K562 (cell line): ENCODE measurements at regions not wholly inside any gene's neighbourhood (a gene's known extent, or its start where the extent isn't known, plus 50 kb on each side); places are given as distances from the start of the nearest gene placed in this dataset.

Experiments
- ATAC-seq: fragments of 200-7000 bp; cut with Tn5 transposase; 3 replicates; pipeline ENCODE4 v1.9.1; 2020; ENCODE audit warnings: moderate library complexity
- BruUV-seq: library from RNA; stranded (reverse); fragments of 400-500 nt; replicated peaks from 2 replicates; lab custom pipeline; 2021; lab: Mats Ljungman, UMichigan
- CTCF ChIA-PET: fragments of 300-600 bp; formaldehyde crosslinking; extraction: SDS; loops from one replicate; lab custom pipeline; 2021; ENCODE audit warnings: low intra/inter-chr PET ratio; lab: Yijun Ruan, JAX
- POLR2A ChIA-PET: fragments of 300-600, 350-650 bp; sonication (Branson Sonifier 250); formaldehyde crosslinking; extraction: SDS; loops from one replicate; lab custom pipeline; 2021; ENCODE audit warnings: antibody characterized with exemption, inconsistent platforms; lab: Yijun Ruan, JAX
- DNase-seq, 4 experiments: peaks; one replicate each; pipeline versions ENCODE4 v3.0.0 to v3.0.0-alpha.2; 2011 to 2018; ENCODE audit warnings: low spot score in 3 of 4, mixed read lengths in 3 of 4; ENCODE audit errors: extremely low read depth in 1 of 4
- FAIRE-seq: peaks from 2 replicates; lab custom pipeline; 2011; peaks lifted over from hg19 to GRCh38; lab: Jason Lieb, UNC
- H2AFZ ChIP-seq: 2 replicates; pipeline ENCODE4 v1.6.0; 2011; ENCODE audit warnings: low read depth, low read length, control low read depth, inconsistent platforms
- H3K27ac ChIP-seq: fragments of 200-600 bp; 3 replicates; pipeline ENCODE4 v1.8.0; 2011; ENCODE audit warnings: low read depth, mild to moderate bottlenecking, control low read depth, inconsistent platforms, low read length, moderate library complexity, mixed read lengths; ENCODE audit errors: extremely low read depth
- H3K27me3 ChIP-seq, 2 experiments: fragments of 300-600 bp in 1 of 2; 2 replicates in 1 of 2; 3 replicates in 1 of 2; pipeline versions ENCODE4 v1.6.0 to v1.8.0; 2011; ENCODE audit warnings: inconsistent platforms in 2 of 2, low read length in 2 of 2, mild to moderate bottlenecking in 1 of 2, mixed read lengths in 1 of 2, moderate library complexity in 1 of 2; ENCODE audit not compliant: control insufficient read depth in 2 of 2, insufficient read depth in 2 of 2
- H3K36me3 ChIP-seq: fragments of 300-600 bp; 3 replicates; pipeline ENCODE4 v1.8.0; 2011; ENCODE audit warnings: mild to moderate bottlenecking, low read length, inconsistent platforms; ENCODE audit not compliant: control insufficient read depth, insufficient read depth
- H3K4me1 ChIP-seq, 2 experiments: fragments of 200-600 bp in 1 of 2; replicated peaks in 1 of 2; 2 replicates in 1 of 2; 3 replicates in 1 of 2; pipeline versions ENCODE4 v1.5.1 to v1.8.0; 2011; ENCODE audit warnings: inconsistent platforms in 2 of 2, low read length in 2 of 2, mild to moderate bottlenecking in 1 of 2, mixed read lengths in 1 of 2, moderate library complexity in 1 of 2; ENCODE audit not compliant: control insufficient read depth in 2 of 2, insufficient read depth in 2 of 2
- H3K4me2 ChIP-seq: 2 replicates; pipeline ENCODE4 v1.6.1; 2011; ENCODE audit warnings: low read length, control low read depth, inconsistent platforms, mixed read lengths; ENCODE audit not compliant: insufficient read depth
- H3K4me3 ChIP-seq: fragments of 200-600 bp; sonication (generic), shearing (Covaris generic); 2 replicates; pipeline ENCODE4 v1.5.1; 2016; ENCODE audit warnings: control low read depth, inconsistent platforms
- H3K79me2 ChIP-seq: fragments of 200-600 bp; 3 replicates; pipeline ENCODE4 v1.8.0; 2011; ENCODE audit warnings: low read length, inconsistent platforms; ENCODE audit not compliant: control insufficient read depth, insufficient read depth
- H3K9ac ChIP-seq, 2 experiments: 2 replicates each; pipeline versions ENCODE4 v1.6.0 to v1.6.1; 2011; ENCODE audit warnings: low read depth in 2 of 2, low read length in 2 of 2, control low read depth in 1 of 2, inconsistent platforms in 1 of 2, mild to moderate bottlenecking in 1 of 2, mixed read lengths in 1 of 2; ENCODE audit not compliant: insufficient read depth in 1 of 2
- H3K9me1 ChIP-seq: one replicate; pipeline ENCODE4 v1.6.0; 2011; ENCODE audit warnings: inconsistent platforms, mild to moderate bottlenecking, low read length, moderate library complexity; ENCODE audit not compliant: control insufficient read depth, insufficient read depth
- H3K9me3 ChIP-seq: replicated peaks from 2 replicates; pipeline ENCODE4 v1.5.1; 2011; ENCODE audit warnings: low read depth, low read length, inconsistent platforms; ENCODE audit not compliant: control insufficient read depth, insufficient read depth
- H4K20me1 ChIP-seq: replicated peaks from 2 replicates; pipeline ENCODE4 v1.6.1; 2011; ENCODE audit warnings: low read length, inconsistent platforms, mixed read lengths; ENCODE audit not compliant: control insufficient read depth, insufficient read depth
- CAMTA2 ChIP-seq: fragments of 250-450 bp; sonication (Bioruptor Pico); conservative IDR thresholded peaks from 2 replicates; pipeline ENCODE4 v1.5.1; 2022
- MYC ChIP-seq, 2 experiments: fragments of 250-450 bp in 1 of 2; sonication (Bioruptor Pico) in 1 of 2; IDR thresholded peaks; 2 replicates each; pipeline versions ENCODE4 v1.5.1 to v1.6.1; 2012 to 2021; ENCODE audit warnings: low read depth in 2 of 2, borderline replicate concordance in 1 of 2, improper control_type of control experiment in 1 of 2, low read length in 1 of 2, mild to moderate bottlenecking in 1 of 2, moderate library complexity in 1 of 2
- NUFIP1 ChIP-seq: fragments of 450-650 bp; IDR thresholded peaks from 2 replicates; pipeline ENCODE4 v1.6.1; 2018; ENCODE audit not compliant: partially characterized antibody
- RB1 ChIP-seq: fragments of 450-650 bp; IDR thresholded peaks from 2 replicates; pipeline ENCODE4 v1.6.1; 2017; ENCODE audit warnings: low read depth, mild to moderate bottlenecking
- SMAD2 ChIP-seq: fragments of 150-350 bp; IDR thresholded peaks from 2 replicates; pipeline ENCODE4 v1.6.1; 2014; ENCODE audit warnings: low read depth, mild to moderate bottlenecking, low read length
- ZKSCAN1 ChIP-seq: fragments of 150-350 bp; IDR thresholded peaks from 2 replicates; pipeline ENCODE4 v1.6.1; 2016; ENCODE audit warnings: low read depth, low read length
- ZNF41 ChIP-seq: fragments of 250-450 bp; sonication (Bioruptor Pico); conservative IDR thresholded peaks from 2 replicates; pipeline ENCODE4 v1.4.0; 2020; ENCODE audit warnings: mild to moderate bottlenecking
- ZNF561 ChIP-seq: fragments of 450-650 bp; formaldehyde crosslinking; conservative IDR thresholded peaks from 2 replicates; pipeline ENCODE4 v1.4.0; 2020; ENCODE audit warnings: mild to moderate bottlenecking, moderate library complexity
- WGBS: fragments of 100-300 bp; shearing (Covaris generic); methylation state at CpG from one replicate; pipeline ENCODE4 v1.1.6; 2016; ENCODE audit warnings: low coverage, mixed read lengths; ENCODE audit not compliant: insufficient coverage; ENCODE audit errors: missing lambda C conversion rate; 5-methylcytosine and 5-hydroxymethylcytosine counted together
- in situ Hi-C: fragments of 300-500 bp; cut with MboI; formaldehyde crosslinking; loops from 4 replicates; pipeline ENCODE4 v1.15.0; 2018; ENCODE audit warnings: inconsistent platforms, mixed read lengths
- intact Hi-C: fragments of 100-400 bp; cut with micrococcal nuclease; formaldehyde crosslinking; loops from 2 replicates; pipeline ENCODE4 v1.14.2; 2022

- FAIRE-seq (no peak), DNase-seq (no peak), ATAC-seq (no peak)
- Histone ChIP-seq H3K4me1 (peaks cover 4 to 5% of the 10 kb centered on the region in 2 experiments; a peak in 2 of 5 replicates), H3K4me2 (no peak overlapping the region), H3K4me3 (no peak overlapping the region), H3K79me2 (no peaks in the 10 kb centered on the region), H3K9me3 (no peaks in the 10 kb centered on the region), H4K20me1 (no peaks in the 10 kb centered on the region), H2AFZ (no peak overlapping the region), H3K9ac (no peak overlapping the region), H3K9me1 (no peaks in the 10 kb centered on the region), H3K27ac (no peak overlapping the region), H3K36me3 (no peaks in the 10 kb centered on the region), H3K27me3 (no peaks in the 10 kb centered on the region)
- in situ Hi-C loops (no loop called here), intact Hi-C loops (no loop called here)
- WGBS: 71% methylated on average over 9 of the region's 9 CpGs
- POLR2A ChIA-PET: interaction anchor here (0.6 to 2.0 kb wide), 2 partner anchors 9 to 54 kb away, joined by 3 to 10 read pairs; no protein-coding TSS in a partner anchor
- no peak for TF ChIP-seq SMAD2
- TF ChIP-seq ZNF41: no peak
- no peak for TF ChIP-seq RB1
- no peak for TF ChIP-seq ZKSCAN1
- TF ChIP-seq MYC (IDR thresholded peaks at IDR 0.05; ENCODE audit: low read depth, low read length): no peak
- TF ChIP-seq MYC (CRISPR knock-in tag; IDR thresholded peaks at IDR 0.05; ENCODE audit: borderline replicate concordance, low read depth): no peak
- no peak for TF ChIP-seq ZNF561 (CRISPR knock-in tag)
- no peak for TF ChIP-seq NUFIP1
- TF ChIP-seq CAMTA2 (CRISPR knock-in tag): no peak
- CTCF ChIA-PET: no interaction called here
- no TSS peak for BruUV-seq
Measured at GRCh38 chr7:130927564-130927963, 193.6 kb upstream of the KLF14 start.
